ENCODE measurements at regions not wholly inside any gene's neighbourhood (a gene's known extent, or its start where the extent isn't known, plus 50 kb on each side); places are given as distances from the start of the nearest gene placed in this dataset.

DNA sequence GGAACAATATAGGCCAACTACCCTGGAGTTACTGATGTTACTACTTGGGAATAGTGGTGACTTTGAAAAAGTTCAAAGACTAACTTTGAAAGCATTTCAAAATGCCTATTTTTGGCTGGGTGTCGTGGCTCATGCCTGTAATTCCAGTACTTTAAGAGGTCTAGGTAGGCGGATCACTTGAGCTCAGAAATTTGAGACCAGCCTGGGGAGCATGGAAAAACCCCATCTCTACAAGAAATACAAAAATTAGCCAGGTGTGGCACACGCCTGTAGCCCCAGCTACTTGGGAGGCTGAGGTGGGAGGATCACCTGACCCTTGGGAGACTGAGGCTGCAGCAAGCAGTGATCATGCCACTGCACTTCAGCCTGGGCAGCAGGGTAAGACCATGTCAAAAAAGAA lies 105.3 kb downstream of the ARRDC3 start:
- no peak for TF ChIP-seq POLR2A (IDR thresholded peaks at IDR 0.05)
- TF ChIP-seq, protein P1, sequence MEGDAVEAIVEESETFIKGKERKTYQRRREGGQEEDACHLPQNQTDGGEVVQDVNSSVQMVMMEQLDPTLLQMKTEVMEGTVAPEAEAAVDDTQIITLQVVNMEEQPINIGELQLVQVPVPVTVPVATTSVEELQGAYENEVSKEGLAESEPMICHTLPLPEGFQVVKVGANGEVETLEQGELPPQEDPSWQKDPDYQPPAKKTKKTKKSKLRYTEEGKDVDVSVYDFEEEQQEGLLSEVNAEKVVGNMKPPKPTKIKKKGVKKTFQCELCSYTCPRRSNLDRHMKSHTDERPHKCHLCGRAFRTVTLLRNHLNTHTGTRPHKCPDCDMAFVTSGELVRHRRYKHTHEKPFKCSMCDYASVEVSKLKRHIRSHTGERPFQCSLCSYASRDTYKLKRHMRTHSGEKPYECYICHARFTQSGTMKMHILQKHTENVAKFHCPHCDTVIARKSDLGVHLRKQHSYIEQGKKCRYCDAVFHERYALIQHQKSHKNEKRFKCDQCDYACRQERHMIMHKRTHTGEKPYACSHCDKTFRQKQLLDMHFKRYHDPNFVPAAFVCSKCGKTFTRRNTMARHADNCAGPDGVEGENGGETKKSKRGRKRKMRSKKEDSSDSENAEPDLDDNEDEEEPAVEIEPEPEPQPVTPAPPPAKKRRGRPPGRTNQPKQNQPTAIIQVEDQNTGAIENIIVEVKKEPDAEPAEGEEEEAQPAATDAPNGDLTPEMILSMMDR (IDR thresholded peaks at IDR 0.05): no peak

Measured in upper lobe of left lung (tissue), 4 donors.